H4 (cell line): ENCODE measurements at regions not wholly inside any gene's neighbourhood (a gene's known extent, or its start where the extent isn't known, plus 50 kb on each side); places are given as distances from the start of the nearest gene placed in this dataset.

ENCODE experiments used
- DNase-seq: peaks from one replicate; pipeline ENCODE4 v3.0.0-alpha.2; 2015; ENCODE audit warnings: low spot score

- DNase-seq: no peak
These were observed 111.2 kb upstream of the ASIC2 start for GRCh38 chr17:33404070-33404819.

- no peak for DNase-seq
These were observed 123.0 kb upstream of the ASIC2 start for GRCh38 chr17:33416131-33416530.

DNA sequence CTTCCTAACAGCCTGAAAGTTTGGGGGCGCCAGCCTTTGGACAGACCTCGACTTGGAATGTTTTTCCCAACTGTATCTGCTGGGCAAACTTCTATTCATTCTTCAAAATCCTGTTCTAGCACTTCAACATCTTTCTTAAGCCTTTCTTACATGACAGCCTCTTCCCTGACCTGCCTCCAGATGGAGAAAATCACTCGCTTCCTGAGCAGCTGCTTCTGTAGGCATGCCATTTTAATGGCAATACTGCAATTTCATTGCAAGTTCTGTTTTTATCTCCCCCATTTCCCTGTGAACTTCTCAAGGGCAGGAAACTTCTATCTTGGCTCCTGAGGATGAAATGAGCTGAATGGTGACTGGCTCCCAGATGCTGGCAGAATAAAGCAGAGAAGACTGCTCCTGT lies 128.8 kb upstream of the ASIC2 start:
- DNase-seq: no peak

GRCh38 chr17:33433581-33433980 lies 140.5 kb upstream of the ASIC2 start:
- no peak for DNase-seq

- DNase-seq: no peak
These were observed 141.7 kb upstream of the ASIC2 start for GRCh38 chr17:33434841-33435240.

- DNase-seq: no peak
These were observed 142.7 kb upstream of the ASIC2 start for GRCh38 chr17:33435721-33436301.

DNA sequence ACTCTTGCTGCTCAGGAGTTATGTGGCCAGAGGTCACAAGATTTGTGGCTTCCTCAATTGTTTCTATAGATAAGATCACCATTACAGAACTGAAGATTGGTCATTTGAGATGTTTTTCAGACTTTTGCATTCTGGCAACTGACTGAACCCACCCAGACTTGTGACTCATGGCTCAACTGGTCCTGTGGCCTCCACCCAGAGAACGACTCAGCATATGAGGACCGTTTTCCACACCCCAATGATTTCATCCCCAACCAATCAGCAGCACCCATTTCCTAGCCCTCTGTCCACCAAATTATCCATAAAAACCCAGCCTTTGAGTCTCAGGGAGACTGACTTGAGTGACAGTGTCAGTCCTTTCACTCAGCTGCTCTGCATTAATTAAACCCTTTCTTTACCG lies 143.2 kb upstream of the ASIC2 start:
- DNase-seq: no peak

DNA sequence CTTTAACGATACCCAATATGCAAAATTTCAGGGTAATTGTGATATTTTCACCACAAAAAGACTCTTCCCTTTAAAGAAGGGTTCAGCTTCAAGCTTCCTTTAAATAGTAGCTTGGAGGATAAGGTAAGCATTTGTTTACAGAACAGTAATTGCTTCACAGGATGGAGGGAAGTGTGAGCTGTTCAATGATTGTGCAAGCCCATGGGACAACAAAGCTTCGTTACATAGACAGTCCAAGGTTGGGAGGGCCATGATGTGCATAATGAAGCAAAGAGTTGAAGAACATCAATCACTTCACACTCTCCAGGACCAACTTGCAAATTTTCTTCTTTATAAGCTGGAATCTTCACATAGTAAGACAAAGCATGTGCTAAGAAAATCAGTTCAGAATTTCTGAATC lies 145.0 kb upstream of the ASIC2 start:
- DNase-seq: no peak

GRCh38 chr17:33438578-33438977 lies 145.5 kb upstream of the ASIC2 start:
- no peak for DNase-seq

GRCh38 chr17:33442320-33442719 lies 149.2 kb upstream of the ASIC2 start:
- no peak for DNase-seq

DNA sequence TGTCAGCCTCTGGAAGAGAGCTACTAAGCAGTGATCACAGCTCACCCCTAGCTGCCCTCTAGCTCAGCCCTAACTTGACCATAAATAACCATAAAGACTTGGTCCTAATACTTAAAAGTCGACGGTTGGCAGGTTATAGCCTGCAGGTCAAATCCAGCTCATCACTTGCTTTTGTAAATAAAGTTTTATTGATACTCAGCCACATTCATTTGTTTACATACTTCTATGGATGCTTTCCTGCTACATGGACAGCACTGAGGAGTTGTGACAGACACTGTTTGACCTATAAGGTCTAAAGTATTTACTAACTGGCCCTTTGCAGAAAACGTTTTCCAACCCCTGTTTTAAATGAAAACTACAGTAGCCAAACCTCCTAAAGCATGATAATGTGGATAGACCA lies 151.6 kb upstream of the ASIC2 start:
- no peak for DNase-seq

- DNase-seq: no peak
These were observed 154.0 kb upstream of the ASIC2 start for GRCh38 chr17:33447090-33447489.

GRCh38 chr17:33451221-33451620 lies 158.1 kb upstream of the ASIC2 start:
- no peak for DNase-seq

DNA sequence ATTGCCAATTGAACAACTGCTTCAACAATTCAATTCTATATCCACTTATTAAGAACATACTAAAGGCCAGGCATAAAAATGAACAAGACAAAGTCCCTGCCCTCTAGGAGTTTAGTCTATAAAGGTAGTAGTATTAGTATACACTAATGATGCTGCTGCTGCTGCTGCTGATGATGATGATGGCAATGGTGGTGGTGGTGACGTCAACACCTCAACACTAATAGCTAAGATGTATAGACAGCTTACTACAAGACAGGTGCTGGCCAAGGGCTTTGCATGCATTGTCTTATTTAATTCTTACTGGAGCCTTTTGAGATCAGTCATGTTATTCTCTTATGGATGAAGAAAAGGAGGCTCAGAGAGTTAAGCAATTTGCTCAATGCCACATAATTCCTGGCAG lies 164.4 kb upstream of the ASIC2 start:
- no peak for DNase-seq

DNA sequence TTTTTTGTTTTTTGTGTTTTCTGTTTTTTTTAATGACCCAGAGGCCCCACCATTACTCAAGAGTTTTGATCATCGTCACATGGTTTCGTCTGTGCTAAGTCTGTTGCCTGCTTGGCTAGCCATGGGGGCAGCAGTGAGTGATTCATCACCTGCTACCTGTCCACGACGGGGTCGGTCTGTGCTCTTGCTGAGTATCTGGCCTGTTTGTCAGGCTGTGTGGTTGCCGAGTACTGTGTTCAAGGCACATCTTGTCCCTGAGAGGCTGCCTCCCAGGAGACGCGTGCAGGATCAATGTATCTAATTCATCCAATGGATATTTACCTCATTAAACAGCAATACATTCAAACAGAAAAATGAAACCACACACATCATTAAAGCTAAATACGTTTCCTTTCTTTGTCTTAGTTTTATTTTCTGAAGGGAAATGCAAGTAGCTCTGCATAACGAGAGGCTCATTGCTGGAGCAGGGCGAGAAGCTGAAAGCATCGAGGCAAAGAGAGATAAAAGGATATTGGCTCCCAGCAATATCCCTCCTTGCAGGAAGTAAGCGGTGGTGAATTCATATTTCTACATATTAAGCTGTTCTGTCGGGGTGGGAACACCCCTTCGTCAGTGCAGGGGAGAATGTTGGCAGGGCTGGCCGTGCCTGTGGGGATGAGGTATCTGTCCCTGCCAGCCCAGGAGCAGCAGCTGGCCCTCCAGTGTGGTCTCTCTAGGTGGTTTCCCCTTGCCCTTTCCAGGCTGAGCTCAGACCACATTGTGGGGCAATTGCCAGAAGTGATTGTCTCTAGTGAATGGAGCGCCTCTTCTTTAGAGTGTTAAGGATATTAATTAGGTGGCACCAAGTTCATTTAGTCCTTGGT lies 166.2 kb upstream of the ASIC2 start:
- DNase-seq: no peak

DNA sequence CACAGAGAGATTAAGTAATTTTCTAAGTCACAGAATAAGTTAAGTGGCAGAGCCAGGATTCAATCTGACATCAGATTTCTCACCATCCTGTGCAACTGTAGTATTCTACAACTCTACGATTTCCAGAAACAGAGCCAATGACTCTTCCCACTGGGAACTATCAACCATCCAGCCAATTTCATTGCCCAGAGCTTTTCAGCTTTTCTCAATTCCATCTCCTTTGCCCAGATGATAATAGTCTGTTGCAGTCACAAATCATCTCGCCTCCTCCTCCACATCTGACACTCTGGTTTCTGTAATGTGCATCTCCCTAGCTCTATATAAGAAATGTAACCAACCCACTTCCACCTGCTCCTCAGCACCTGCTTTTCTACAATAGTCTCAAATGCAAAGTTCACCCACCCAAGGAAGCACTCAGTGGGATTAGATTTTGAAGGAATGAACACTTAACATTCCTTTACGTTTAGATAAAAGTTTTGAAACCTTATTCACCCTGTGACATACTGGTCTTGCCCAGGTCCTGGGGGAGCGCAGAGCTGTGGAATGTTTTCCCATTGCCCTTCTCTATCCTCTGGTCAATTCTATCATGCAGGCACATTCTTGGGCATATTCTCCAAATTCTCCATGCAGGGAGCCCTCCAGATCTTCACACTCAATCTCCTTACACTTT lies 167.8 kb upstream of the ASIC2 start:
- DNase-seq: no peak

GRCh38 chr17:33463887-33464286 lies 170.8 kb upstream of the ASIC2 start:
- no peak for DNase-seq

DNA sequence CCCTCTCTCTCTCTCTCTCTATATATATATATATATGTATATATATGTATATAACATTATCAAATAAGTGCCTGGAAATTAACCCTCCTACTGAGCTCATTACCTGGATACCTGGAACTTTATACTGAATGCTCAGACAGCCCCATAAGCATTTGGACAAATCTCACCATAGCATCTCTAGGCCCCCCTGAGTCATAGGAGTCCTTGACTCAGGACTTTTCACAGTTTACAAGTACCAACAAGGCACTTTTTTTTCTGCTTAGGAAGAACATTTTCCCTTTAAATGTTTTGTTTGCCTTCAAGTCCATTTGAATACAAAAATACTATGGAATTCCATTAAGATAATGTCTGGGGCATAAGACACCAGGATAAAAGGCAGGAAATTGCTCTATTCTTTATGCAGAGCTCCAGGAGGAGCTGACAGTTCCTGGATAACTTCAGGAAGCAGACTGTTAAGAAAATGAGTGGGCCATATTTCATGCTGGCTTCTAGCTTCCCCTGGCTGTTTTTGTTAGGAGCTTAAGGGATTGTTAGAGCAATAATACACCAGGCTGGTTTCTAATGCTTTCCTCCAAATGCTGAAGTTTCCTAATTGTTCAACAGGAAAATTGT lies 171.7 kb upstream of the ASIC2 start:
- no peak for DNase-seq

DNA sequence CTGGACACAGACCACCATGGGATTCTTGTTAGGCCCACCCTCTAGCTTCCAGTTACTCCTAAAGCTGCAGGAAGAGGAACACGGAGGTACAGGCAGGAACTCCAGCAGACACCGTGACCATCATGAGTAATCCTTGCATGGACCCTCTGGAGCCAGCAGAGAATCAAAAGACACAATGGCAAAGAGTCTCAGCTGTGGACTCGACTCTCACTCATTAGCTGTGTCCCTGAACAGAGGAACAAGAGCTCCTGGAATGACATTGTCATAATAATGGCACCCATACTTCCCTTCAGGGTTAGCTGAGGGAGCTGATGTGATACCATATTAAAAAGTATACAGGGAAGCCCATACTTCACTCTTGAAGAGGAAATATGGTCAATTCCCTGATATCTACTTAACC lies 176.3 kb upstream of the ASIC2 start:
- DNase-seq: no peak

DNA sequence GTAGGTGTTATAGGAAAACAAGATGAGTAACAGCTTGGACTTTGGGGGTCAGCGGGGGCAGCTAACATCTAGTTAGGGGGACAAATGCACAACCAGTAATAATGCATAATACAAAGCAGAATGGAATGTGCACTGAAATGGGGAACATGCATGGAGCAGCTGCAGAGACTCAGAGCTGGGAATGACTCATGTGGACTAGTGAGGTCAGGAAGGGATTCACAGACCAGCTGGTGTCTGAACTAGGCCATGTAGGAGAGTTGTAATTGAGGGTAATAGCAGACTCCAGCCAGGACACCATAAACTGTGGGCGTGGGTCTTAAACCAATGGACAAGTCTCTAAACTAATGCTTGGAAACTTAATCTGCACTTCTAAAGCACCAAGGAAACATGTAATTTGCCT lies 176.8 kb upstream of the ASIC2 start:
- no peak for DNase-seq

DNA sequence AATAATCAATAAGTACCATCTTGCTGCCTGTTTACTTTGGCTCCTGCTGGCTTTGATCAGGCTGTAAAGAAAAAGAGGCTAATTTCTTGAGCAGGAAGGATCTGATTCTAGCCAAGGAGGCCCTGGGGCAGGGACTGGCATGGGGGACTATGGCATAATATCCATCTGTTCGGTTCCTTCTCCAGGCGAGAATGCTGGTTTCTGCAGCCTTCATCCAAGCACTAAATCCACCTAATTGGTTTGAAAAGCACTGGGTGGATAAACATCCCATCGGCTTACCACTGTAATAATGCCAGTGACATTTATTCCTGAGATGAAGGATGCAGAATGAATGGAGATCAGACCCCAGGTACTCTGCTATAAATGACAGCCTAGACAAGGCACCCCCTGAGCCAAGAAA lies 180.0 kb upstream of the ASIC2 start:
- no peak for DNase-seq

GRCh38 chr17:33474789-33475188 lies 181.7 kb upstream of the ASIC2 start:
- no peak for DNase-seq
